Liver (tissue), 8 donors: ENCODE measurements at regions not wholly inside any gene's neighbourhood (a gene's known extent, or its start where the extent isn't known, plus 50 kb on each side); places are given as distances from the start of the nearest gene placed in this dataset.

Source experiments
- DNase-seq: peaks from one replicate; pipeline ENCODE4 v3.0.0-alpha.2; 2017; ENCODE audit warnings: low spot score
- H3K27ac ChIP-seq, 2 donors: one replicate each; pipeline ENCODE4 v1.7.0; 2013; ENCODE audit warnings: inconsistent platforms in 2 of 2, low read length in 2 of 2, control low read depth in 1 of 2, low read depth in 1 of 2, mild to moderate bottlenecking in 1 of 2
- H3K27me3 ChIP-seq, 4 donors: one replicate each; pipeline versions ENCODE4 v1.6.1 to v1.7.0; 2013; ENCODE audit warnings: low read length in 3 of 4, inconsistent platforms in 1 of 4, mild to moderate bottlenecking in 1 of 4, moderate library complexity in 1 of 4; ENCODE audit not compliant: control insufficient read depth in 4 of 4, insufficient read depth in 4 of 4
- H3K36me3 ChIP-seq, 4 donors: one replicate each; pipeline versions ENCODE4 v1.6.1 to v1.7.0; 2013; ENCODE audit warnings: low read length in 3 of 4, mild to moderate bottlenecking in 3 of 4, low read depth in 1 of 4, moderate library complexity in 1 of 4; ENCODE audit not compliant: control insufficient read depth in 4 of 4, insufficient read depth in 3 of 4
- H3K4me1 ChIP-seq, 4 donors: one replicate each; pipeline versions ENCODE4 v1.6.1 to v1.7.0; 2013; ENCODE audit warnings: low read length in 3 of 4, mild to moderate bottlenecking in 3 of 4, moderate library complexity in 1 of 4; ENCODE audit not compliant: control insufficient read depth in 4 of 4, insufficient read depth in 4 of 4
- H3K4me3 ChIP-seq, 3 donors: one replicate each; pipeline versions ENCODE4 v1.6.1 to v1.7.0; 2013; ENCODE audit warnings: low read length in 3 of 3, control low read depth in 1 of 3, low read depth in 1 of 3, mild to moderate bottlenecking in 1 of 3
- H3K9ac ChIP-seq, 2 donors: one replicate each; pipeline ENCODE4 v1.7.0; 2013; ENCODE audit warnings: low read length in 2 of 2, mild to moderate bottlenecking in 2 of 2, moderate library complexity in 2 of 2, control low read depth in 1 of 2, low read depth in 1 of 2
- H3K9me3 ChIP-seq, 4 donors: one replicate each; pipeline versions ENCODE4 v1.6.1 to v1.7.0; 2013; ENCODE audit warnings: low read length in 3 of 4; ENCODE audit not compliant: control insufficient read depth in 4 of 4
- ATF3 ChIP-seq: IDR thresholded peaks from 2 replicates; pipeline ENCODE4 v1.6.1; 2016; ENCODE audit warnings: antibody characterized with exemption
- CTCF ChIP-seq: fragments of 150-350 bp; IDR thresholded peaks from 2 replicates; pipeline ENCODE4 v1.5.1; 2017; ENCODE audit warnings: improper control_type of control experiment, low read depth, low read length; ENCODE audit not compliant: missing input control
- EGR1 ChIP-seq, 2 donors: IDR thresholded peaks; 2 replicates each; pipeline ENCODE4 v1.6.1; 2016 to 2018; ENCODE audit warnings: antibody characterized with exemption in 2 of 2, low read depth in 2 of 2
- FOXA1 ChIP-seq: IDR thresholded peaks from 2 replicates; pipeline ENCODE4 v1.6.1; 2016; ENCODE audit warnings: antibody characterized with exemption
- FOXA2 ChIP-seq: IDR thresholded peaks from 2 replicates; pipeline ENCODE4 v1.6.1; 2016; ENCODE audit warnings: antibody characterized with exemption
- GABPA ChIP-seq, 2 donors: IDR thresholded peaks in 1 of 2; conservative IDR thresholded peaks in 1 of 2; 2 replicates each; pipeline ENCODE4 v1.6.1; 2016; ENCODE audit warnings: antibody characterized with exemption in 2 of 2, mild to moderate bottlenecking in 1 of 2, moderate library complexity in 1 of 2
- HNF4A ChIP-seq, 2 donors: conservative IDR thresholded peaks; 2 replicates each; pipeline ENCODE4 v1.6.1; 2016; ENCODE audit warnings: antibody characterized with exemption in 2 of 2, mild to moderate bottlenecking in 2 of 2
- HNF4G ChIP-seq: IDR thresholded peaks from 2 replicates; pipeline ENCODE4 v1.6.1; 2016; ENCODE audit warnings: antibody characterized with exemption
- JUND ChIP-seq, 2 donors: IDR thresholded peaks; 2 replicates each; pipeline ENCODE4 v1.6.1; 2016; ENCODE audit warnings: antibody characterized with exemption in 2 of 2
- MAX ChIP-seq: IDR thresholded peaks from 2 replicates; pipeline ENCODE4 v1.6.1; 2016; ENCODE audit warnings: antibody characterized with exemption
- RAD21 ChIP-seq, 2 donors: IDR thresholded peaks; 2 replicates each; pipeline ENCODE4 v1.6.1; 2016; ENCODE audit warnings: antibody characterized with exemption in 2 of 2, mild to moderate bottlenecking in 2 of 2
- RXRA ChIP-seq, 2 donors: IDR thresholded peaks; 2 replicates each; pipeline ENCODE4 v1.6.1; 2017 to 2018; ENCODE audit warnings: antibody characterized with exemption in 2 of 2, mild to moderate bottlenecking in 1 of 2
- SP1 ChIP-seq: IDR thresholded peaks from 2 replicates; pipeline ENCODE4 v1.6.1; 2018; ENCODE audit warnings: antibody characterized with exemption, mild to moderate bottlenecking
- YY1 ChIP-seq: IDR thresholded peaks from 2 replicates; pipeline ENCODE4 v1.6.1; 2016; ENCODE audit warnings: antibody characterized with exemption, mild to moderate bottlenecking
- ZBTB33 ChIP-seq: IDR thresholded peaks from 2 replicates; pipeline ENCODE4 v1.6.1; 2016; ENCODE audit warnings: antibody characterized with exemption
- WGBS: extraction: QIAGEN DNeasy Blood & Tissue Kit; methylation state at CpG from one replicate; pipeline ENCODE4 v1.1.7; 2013; 5-methylcytosine and 5-hydroxymethylcytosine counted together
- donor health status: healthy.
- donor health status: healthy.
- donor health status: healthy.
- donor health status: healthy.
- donor health status: healthy.

GRCh38 chr2:200209030-200209429 lies 97.5 kb upstream of the SPATS2L start:
- 89% methylated on average over 22 of the region's 22 CpGs for WGBS
- Histone ChIP-seq H3K27me3 (no peaks in the 10 kb centered on the region), H3K4me1 (peaks cover 5 to 17% (median 13%) of the 10 kb centered on the region in 4 donors), H3K9ac (no peak overlapping the region), H3K27ac (no peak overlapping the region), H3K4me3 (no peak overlapping the region), H3K36me3 (no peaks in the 10 kb centered on the region), H3K9me3 (no peaks in the 10 kb centered on the region)
- DNase-seq, result no peak
- no peak for TF ChIP-seq YY1
- no peak for TF ChIP-seq ZBTB33
- no peak for TF ChIP-seq HNF4G
- no peak for TF ChIP-seq SP1
- no peak for TF ChIP-seq ATF3

GRCh38 chr2:200211643-200212042 lies 94.8 kb upstream of the SPATS2L start:
- Histone ChIP-seq H3K9me3 (no peaks in the 10 kb centered on the region), H3K36me3 (no peaks in the 10 kb centered on the region), H3K4me1 (peaks cover 5 to 30% (median 21%) of the 10 kb centered on the region in 4 donors), H3K9ac (no peak overlapping the region), H3K27ac (no peak overlapping the region), H3K27me3 (no peaks in the 10 kb centered on the region), H3K4me3 (no peak overlapping the region)
- WGBS, result 85% methylated on average over 5 of the region's 5 CpGs
- no peak for TF ChIP-seq SP1
- no peak for TF ChIP-seq HNF4A (conservative IDR thresholded peaks at IDR 0.05)
- TF ChIP-seq CTCF, result no peak
- no peak for TF ChIP-seq ZBTB33
- TF ChIP-seq FOXA2, result no peak
- no peak for TF ChIP-seq RAD21 (IDR thresholded peaks at IDR 0.05)
- TF ChIP-seq YY1, result no peak
- TF ChIP-seq MAX, result no peak
- no peak for TF ChIP-seq EGR1 (IDR thresholded peaks at IDR 0.05; ENCODE audit: low read depth in 2 of 2)
- TF ChIP-seq JUND (IDR thresholded peaks at IDR 0.05), result no peak
- no peak for TF ChIP-seq RXRA (IDR thresholded peaks at IDR 0.05)
- TF ChIP-seq HNF4G, result no peak
- no peak for TF ChIP-seq FOXA1
- TF ChIP-seq GABPA (IDR thresholded peaks at IDR 0.05 in 1 of 2, conservative IDR thresholded peaks at IDR 0.05 in 1 of 2), result no peak
- TF ChIP-seq ATF3, result no peak
- DNase-seq, result no peak
